Pancreas (tissue), 10 donors: ENCODE measurements at regions not wholly inside any gene's neighbourhood (a gene's known extent, or its start where the extent isn't known, plus 50 kb on each side); places are given as distances from the start of the nearest gene placed in this dataset.

Source experiments
- ATAC-seq, 4 donors: fragments of 200-7000 bp; cut with Tn5 transposase; one replicate each; pipeline versions ENCODE4 v1.8.0 to v1.9.1; 2020; ENCODE audit warnings: mild to moderate bottlenecking in 4 of 4, moderate library complexity in 4 of 4
- DNase-seq, 6 donors: peaks; one replicate each; pipeline ENCODE4 v3.0.0-alpha.2; 2020
- FAIRE-seq: peaks from 2 replicates; lab custom pipeline; 2012; peaks lifted over from hg19 to GRCh38; lab: Jason Lieb, UNC
- H3K27ac ChIP-seq, 4 donors: fragments of 200-600 bp; sonication (generic); 1 replicate in 3 of 4; 2 replicates in 1 of 4; pipeline versions ENCODE4 v1.5.0 to v1.8.0; 2020
- H3K27me3 ChIP-seq, 4 donors: fragments of 200-600 bp; one replicate each; pipeline ENCODE4 v1.8.0; 2021
- H3K36me3 ChIP-seq, 3 donors: fragments of 200-600 bp; sonication (generic) in 1 of 3; one replicate each; pipeline versions ENCODE4 v1.5.0 to v1.8.0; 2020 to 2021
- H3K4me1 ChIP-seq, 3 donors: fragments of 200-600 bp; one replicate each; pipeline ENCODE4 v1.8.0; 2021
- H3K4me3 ChIP-seq, 4 donors: fragments of 200-600 bp; sonication (generic) in 2 of 4; one replicate each; pipeline versions ENCODE4 v1.5.0 to v1.8.0; 2020 to 2021
- H3K9me3 ChIP-seq, 4 donors: fragments of 200-600 bp; one replicate each; pipeline ENCODE4 v1.8.0; 2021
- WGBS, 2 donors: extraction: QIAGEN DNeasy Blood & Tissue Kit; methylation state at CpG; one replicate each; pipeline ENCODE4 v1.1.7; 2013; 5-methylcytosine and 5-hydroxymethylcytosine counted together
- intact Hi-C, 3 donors: fragments of 100-400 bp; cut with DNase I; formaldehyde crosslinking; loops; one replicate each; pipeline versions ENCODE4 v1.11.1 to v1.14.2; 2022
- TF ChIP-seq, protein P1 (sequence below), 4 donors: fragments of 200-600 bp; sonication (generic) in 3 of 4; IDR thresholded peaks; one replicate each; pipeline versions ENCODE4 v1.5.0 to v1.8.0; 2021; ENCODE audit warnings: antibody characterized with exemption in 4 of 4
- donor health status: healthy with polysubstance abuse.
- donor health status: DM: no; HTN: no; CAD: no; lungs with moderate emphysema.
- donor health status: DM: no; HTN: no; CAD: no.
- donor health status: control.
- donor health status: control.
- donor health status: Bipolar disorder and iron deficiency.
- donor health status: DM: yes; HTN: yes; CAD: no.
- donor health status: DM: no; HTN: no; CAD: no.
- donor health status: DM: no; HTN: no; CAD: no.
- donor health status: DM: yes; HTN: yes; CAD: no.

GRCh38 chr19:32206065-32206464, 139.3 kb upstream of the ZNF507 start:
- DNase-seq, result no peak
- WGBS, 2 donors, result 39 to 48% methylated on average over 5 of the region's 5 CpGs
- FAIRE-seq, result no peak

GRCh38 chr19:32208060-32208459, 137.3 kb upstream of the ZNF507 start:
- intact Hi-C loops, result no loop called here
- FAIRE-seq, result no peak
- no peaks in the 10 kb centered on the region for H3K9me3 ChIP-seq
- H3K27ac ChIP-seq, result no peak overlapping the region
- no peaks in the 10 kb centered on the region for H3K36me3 ChIP-seq
- ATAC-seq, result no peak
- H3K4me1 ChIP-seq, result no peaks in the 10 kb centered on the region
- H3K4me3 ChIP-seq, result no peak overlapping the region
- TF ChIP-seq, protein P1, sequence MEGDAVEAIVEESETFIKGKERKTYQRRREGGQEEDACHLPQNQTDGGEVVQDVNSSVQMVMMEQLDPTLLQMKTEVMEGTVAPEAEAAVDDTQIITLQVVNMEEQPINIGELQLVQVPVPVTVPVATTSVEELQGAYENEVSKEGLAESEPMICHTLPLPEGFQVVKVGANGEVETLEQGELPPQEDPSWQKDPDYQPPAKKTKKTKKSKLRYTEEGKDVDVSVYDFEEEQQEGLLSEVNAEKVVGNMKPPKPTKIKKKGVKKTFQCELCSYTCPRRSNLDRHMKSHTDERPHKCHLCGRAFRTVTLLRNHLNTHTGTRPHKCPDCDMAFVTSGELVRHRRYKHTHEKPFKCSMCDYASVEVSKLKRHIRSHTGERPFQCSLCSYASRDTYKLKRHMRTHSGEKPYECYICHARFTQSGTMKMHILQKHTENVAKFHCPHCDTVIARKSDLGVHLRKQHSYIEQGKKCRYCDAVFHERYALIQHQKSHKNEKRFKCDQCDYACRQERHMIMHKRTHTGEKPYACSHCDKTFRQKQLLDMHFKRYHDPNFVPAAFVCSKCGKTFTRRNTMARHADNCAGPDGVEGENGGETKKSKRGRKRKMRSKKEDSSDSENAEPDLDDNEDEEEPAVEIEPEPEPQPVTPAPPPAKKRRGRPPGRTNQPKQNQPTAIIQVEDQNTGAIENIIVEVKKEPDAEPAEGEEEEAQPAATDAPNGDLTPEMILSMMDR (IDR thresholded peaks at IDR 0.05), result no peak
- no peak for DNase-seq
- H3K27me3 ChIP-seq, result no peaks in the 10 kb centered on the region
- WGBS, 2 donors, result 34 to 45% methylated on average over 1 of the region's 1 CpG

More at GRCh38 chr19:32206065-32206464, 139.3 kb upstream of the ZNF507 start:
- Histone ChIP-seq H3K4me3 (no peak overlapping the region), H3K27ac (no peak overlapping the region), H3K4me1 (no peaks in the 10 kb centered on the region), H3K27me3 (no peaks in the 10 kb centered on the region), H3K9me3 (no peaks in the 10 kb centered on the region), H3K36me3 (no peaks in the 10 kb centered on the region)
- intact Hi-C loops, result no loop called here
- TF ChIP-seq, protein P1 (IDR thresholded peaks at IDR 0.05), result no peak
- no peak for ATAC-seq

DNA sequence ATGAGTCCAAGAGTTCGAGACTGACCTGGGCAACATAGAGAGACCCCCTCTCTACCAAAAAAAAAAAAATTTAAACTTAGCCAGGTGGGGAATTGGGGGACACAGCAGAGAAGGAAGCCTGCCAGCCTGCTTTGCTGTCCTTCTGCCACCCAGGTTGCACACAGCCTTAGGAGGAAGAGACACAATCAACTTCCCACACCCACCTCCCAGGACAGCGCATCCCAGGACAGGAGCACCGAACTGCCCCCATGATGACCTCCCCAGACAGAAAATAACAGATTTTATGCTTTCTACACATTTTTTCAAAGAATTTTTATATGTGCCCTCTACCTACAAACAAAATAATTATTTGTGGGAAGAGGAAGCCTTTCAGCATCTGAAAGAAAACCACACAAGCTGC, 126.0 kb upstream of the ZNF507 start:
- no peak for FAIRE-seq
- intact Hi-C loops, result no loop called here
- Histone ChIP-seq H3K9me3 (no peaks in the 10 kb centered on the region), H3K36me3 (no peaks in the 10 kb centered on the region), H3K27me3 (no peaks in the 10 kb centered on the region), H3K27ac (no peak overlapping the region), H3K4me3 (no peak overlapping the region), H3K4me1 (no peaks in the 10 kb centered on the region)
- TF ChIP-seq, protein P1 (IDR thresholded peaks at IDR 0.05), result no peak
- no peak for DNase-seq
- no peak for ATAC-seq
- 68 to 80% methylated on average over 3 of the region's 3 CpGs for WGBS, 2 donors

DNA sequence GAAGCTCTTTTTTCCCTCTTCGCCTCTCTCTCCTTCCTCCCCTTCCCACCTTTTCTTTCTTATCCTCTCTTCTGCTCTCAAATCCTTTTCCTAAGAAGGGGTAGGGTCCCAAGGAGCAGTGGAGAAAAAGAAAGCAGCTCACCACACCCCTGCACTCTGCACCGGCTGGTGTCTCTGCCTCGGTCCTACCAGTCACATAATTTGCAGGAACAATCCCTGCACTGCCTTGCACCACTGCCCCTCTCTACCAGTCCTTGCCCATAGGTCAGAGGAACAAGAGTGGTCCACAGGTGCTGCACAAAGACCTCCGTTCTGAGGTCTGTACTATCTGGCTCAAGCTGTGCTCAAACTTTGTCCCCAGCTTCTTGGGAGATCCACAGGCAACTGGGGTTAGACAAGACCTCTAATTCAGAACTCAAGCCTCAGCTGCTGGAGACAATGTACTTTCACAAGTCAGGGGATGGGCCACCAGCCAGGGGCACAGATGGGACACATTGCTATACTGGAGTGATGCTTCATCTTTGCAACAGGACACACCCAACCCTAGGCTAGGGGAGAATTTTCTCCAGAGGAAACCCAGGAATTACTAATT, 125.4 kb upstream of the ZNF507 start:
- 44 to 50% methylated on average over 4 of the region's 4 CpGs for WGBS, 2 donors
- no peak for DNase-seq

DNA sequence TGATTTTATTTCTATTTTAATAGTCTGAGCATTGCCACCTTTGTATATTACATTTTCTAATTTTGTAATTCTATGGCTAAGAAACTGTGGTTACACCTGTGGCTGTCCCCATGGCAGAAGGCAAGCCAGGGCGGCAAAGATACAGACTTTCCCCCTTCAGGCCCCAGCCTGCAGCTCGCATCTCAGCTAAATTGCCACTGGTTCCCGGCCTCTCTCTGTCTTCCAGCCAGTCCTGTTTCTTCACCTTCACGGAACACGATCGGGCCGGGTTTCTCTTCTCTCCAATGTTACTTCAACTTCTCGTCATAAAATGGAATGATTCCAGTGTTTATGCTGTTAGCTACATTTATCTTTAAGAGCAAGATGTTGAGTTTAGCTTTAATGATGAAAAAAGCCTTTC, 124.5 kb upstream of the ZNF507 start:
- Histone ChIP-seq H3K36me3 (no peaks in the 10 kb centered on the region), H3K4me1 (no peaks in the 10 kb centered on the region), H3K27me3 (peaks cover 0 to 10% (median 8%) of the 10 kb centered on the region in 4 donors), H3K27ac (no peak overlapping the region), H3K4me3 (no peak overlapping the region), H3K9me3 (no peaks in the 10 kb centered on the region)
- no peak for FAIRE-seq
- no peak for DNase-seq
- ATAC-seq, result no peak
- 75 to 83% methylated on average over 8 of the region's 8 CpGs for WGBS, 2 donors
- TF ChIP-seq, protein P1 (IDR thresholded peaks at IDR 0.05), result no peak
- intact Hi-C loops, result loop anchor here in 2 of 3 donors (10.0 kb wide), 2 partner anchors 1436 to 1536 kb away; no protein-coding TSS in a partner anchor

More for the DNA sequence above, 125.4 kb upstream of the ZNF507 start:
- Histone ChIP-seq H3K36me3 (no peaks in the 10 kb centered on the region), H3K27ac (no peak overlapping the region), H3K27me3 (peaks cover 0 to 3% (median under 1%) of the 10 kb centered on the region in 4 donors), H3K4me1 (no peaks in the 10 kb centered on the region), H3K9me3 (no peaks in the 10 kb centered on the region), H3K4me3 (no peak overlapping the region)
- intact Hi-C loops, result loop anchor here in 2 of 3 donors (10.0 kb wide), 2 partner anchors 1435 to 1535 kb away; no protein-coding TSS in a partner anchor
- TF ChIP-seq, protein P1 (IDR thresholded peaks at IDR 0.05), result no peak
- ATAC-seq (no peak), FAIRE-seq (no peak)
